Activated CD4-positive, alpha-beta memory T cell treated with anti-CD3 and anti-CD28 coated beads for 36 hours (primary cell): ENCODE measurements at regions not wholly inside any gene's neighbourhood (a gene's known extent, or its start where the extent isn't known, plus 50 kb on each side); places are given as distances from the start of the nearest gene placed in this dataset.
"Not testable (repeated sequence)": the region's sequence is repeated elsewhere in the genome, so short reads cannot be mapped to it uniquely, and the experiment has no call there.

ENCODE experiments used
- CTCF ChIA-PET: fragments of 350-600 bp; sonication (Branson Sonifier 250); formaldehyde crosslinking; loops from one replicate; lab custom pipeline; 2021; ENCODE audit warnings: antibody characterized with exemption, inconsistent platforms; lab: Charles Lee
- POLR2A ChIA-PET: fragments of 350-600 bp; sonication (Branson Sonifier 250); formaldehyde crosslinking; loops from one replicate; lab custom pipeline; 2021; ENCODE audit warnings: antibody characterized with exemption; lab: Charles Lee
- DNase-seq: peaks from one replicate; pipeline ENCODE4 v3.0.0-alpha.2; 2020
- H3K27ac Mint-ChIP-seq: one replicate; pipeline ENCODE4 v1.8.0; 2021; ENCODE audit warnings: mixed read lengths
- H3K27me3 Mint-ChIP-seq: one replicate; pipeline ENCODE4 v1.8.0; 2021; ENCODE audit warnings: mixed read lengths
- H3K36me3 Mint-ChIP-seq: one replicate; pipeline ENCODE4 v1.8.0; 2021; ENCODE audit warnings: mixed read lengths
- H3K4me1 Mint-ChIP-seq: one replicate; pipeline ENCODE4 v1.8.0; 2021; ENCODE audit warnings: low read depth, mixed read lengths
- H3K4me3 Mint-ChIP-seq: one replicate; pipeline ENCODE4 v1.8.0; 2021; ENCODE audit warnings: mild to moderate bottlenecking, mixed read lengths
- H3K9me3 Mint-ChIP-seq: one replicate; pipeline ENCODE4 v1.8.0; 2021; ENCODE audit warnings: mixed read lengths
- intact Hi-C: fragments of 100-400 bp; cut with micrococcal nuclease; formaldehyde crosslinking; loops from one replicate; pipeline ENCODE4 v1.15.1; 2023

GRCh38 chr12:87227162-87227561, 802.0 kb downstream of the C12orf50 start:
- Mint-ChIP-seq H3K27ac (no peak overlapping the region), H3K4me3 (no peak overlapping the region), H3K36me3 (no peaks in the 10 kb centered on the region), H3K27me3 (no peaks in the 10 kb centered on the region), H3K4me1 (no peaks in the 10 kb centered on the region), H3K9me3 (peaks cover 4% of the 10 kb centered on the region)
- no peak for DNase-seq
- ChIA-PET POLR2A (no interaction called here), CTCF (no interaction called here)
- intact Hi-C loops, result no loop called here

GRCh38 chr12:87217491-87217890, 811.7 kb downstream of the C12orf50 start:
- DNase-seq, result no peak
- Mint-ChIP-seq H3K27ac (no peak overlapping the region), H3K4me1 (no peaks in the 10 kb centered on the region), H3K9me3 (peaks cover 9% of the 10 kb centered on the region), H3K27me3 (no peaks in the 10 kb centered on the region), H3K36me3 (no peaks in the 10 kb centered on the region), H3K4me3 (no peak overlapping the region)
- intact Hi-C loops, result no loop called here
- POLR2A ChIA-PET, result no interaction called here
- CTCF ChIA-PET, result no interaction called here

- intact Hi-C loops, result no loop called here
- Mint-ChIP-seq H3K36me3 (no peaks in the 10 kb centered on the region), H3K9me3 (peaks cover 10% of the 10 kb centered on the region), H3K4me3 (no peak overlapping the region), H3K4me1 (no peaks in the 10 kb centered on the region), H3K27me3 (no peaks in the 10 kb centered on the region), H3K27ac (no peak overlapping the region)
- POLR2A ChIA-PET, result no interaction called here
- no peak for DNase-seq
- CTCF ChIA-PET, result no interaction called here
Observed at GRCh38 chr12:87216436-87216835, 812.8 kb downstream of the C12orf50 start.

DNA sequence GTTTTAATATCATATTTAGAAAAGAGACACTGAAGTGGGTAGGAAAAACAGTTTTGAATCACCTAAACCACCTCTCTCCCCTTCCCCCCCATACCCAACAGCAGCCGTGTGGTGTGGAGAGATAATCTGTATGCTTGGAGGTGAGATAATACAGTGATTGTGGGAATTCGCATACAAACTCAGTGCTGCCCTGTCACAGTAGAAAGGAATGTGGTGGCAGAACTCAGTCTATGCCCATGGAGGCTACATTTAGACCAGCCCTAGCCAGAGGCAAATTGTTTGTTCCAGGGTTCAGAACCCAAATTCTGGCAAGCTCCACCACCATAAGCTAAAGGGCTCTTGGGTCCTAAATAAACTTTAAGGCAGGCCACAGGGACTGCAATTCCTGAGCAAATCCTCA, 827.0 kb downstream of the C12orf50 start:
- ChIA-PET CTCF (no interaction called here), POLR2A (no interaction called here)
- Mint-ChIP-seq H3K27ac (no peak overlapping the region), H3K4me1 (no peaks in the 10 kb centered on the region), H3K9me3 (peaks cover 14% of the 10 kb centered on the region), H3K4me3 (no peak overlapping the region), H3K36me3 (no peaks in the 10 kb centered on the region), H3K27me3 (no peaks in the 10 kb centered on the region)
- DNase-seq, result no peak
- intact Hi-C loops, result no loop called here

DNA sequence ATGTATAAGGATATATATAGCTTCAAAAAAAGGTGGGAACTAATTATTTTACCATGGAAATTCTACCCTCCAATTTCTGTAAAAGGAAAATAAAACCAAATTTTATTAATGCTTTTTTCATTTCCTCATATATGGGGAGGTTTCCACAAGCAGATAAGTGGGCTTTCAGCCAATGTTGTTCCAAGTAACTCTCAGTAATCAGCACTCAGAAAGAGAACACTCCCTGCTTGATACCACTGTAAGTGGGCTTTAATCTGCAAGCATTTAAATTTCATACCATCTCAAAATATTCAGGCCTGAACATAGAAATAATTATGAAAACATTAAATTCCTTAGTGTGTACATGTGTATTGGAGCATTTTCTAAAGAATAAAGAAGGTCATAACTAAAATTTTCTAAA, 827.6 kb downstream of the C12orf50 start:
- Mint-ChIP-seq H3K9me3 (peaks cover 9% of the 10 kb centered on the region), H3K27ac (no peak overlapping the region), H3K27me3 (no peaks in the 10 kb centered on the region), H3K4me1 (no peaks in the 10 kb centered on the region), H3K4me3 (no peak overlapping the region), H3K36me3 (no peaks in the 10 kb centered on the region)
- intact Hi-C loops, result no loop called here
- ChIA-PET CTCF (no interaction called here), POLR2A (no interaction called here)
- DNase-seq, result no peak

- Mint-ChIP-seq H3K4me1 (no peaks in the 10 kb centered on the region), H3K27me3 (no peaks in the 10 kb centered on the region), H3K4me3 (no peak overlapping the region), H3K27ac (no peak overlapping the region), H3K36me3 (no peaks in the 10 kb centered on the region), H3K9me3 (peaks cover 8% of the 10 kb centered on the region)
- no peak for DNase-seq
- ChIA-PET CTCF (no interaction called here), POLR2A (no interaction called here)
- intact Hi-C loops, result no loop called here
Observed at GRCh38 chr12:87200289-87200979, 828.8 kb downstream of the C12orf50 start.

- Mint-ChIP-seq H3K4me1 (no peaks in the 10 kb centered on the region), H3K36me3 (no peaks in the 10 kb centered on the region), H3K9me3 (peaks cover 8% of the 10 kb centered on the region), H3K4me3 (no peak overlapping the region), H3K27ac (no peak overlapping the region), H3K27me3 (no peaks in the 10 kb centered on the region)
- no peak for DNase-seq
- ChIA-PET POLR2A (no interaction called here), CTCF (no interaction called here)
- intact Hi-C loops, result no loop called here
Observed at GRCh38 chr12:87198181-87198580, 831.0 kb downstream of the C12orf50 start.

- H3K4me1 Mint-ChIP-seq, result no peaks in the 10 kb centered on the region
- DNase-seq, result no peak
- ChIA-PET POLR2A (no interaction called here), CTCF (no interaction called here)
- no peaks in the 10 kb centered on the region for H3K36me3 Mint-ChIP-seq
- no peaks in the 10 kb centered on the region for H3K27me3 Mint-ChIP-seq
- peaks cover 7% of the 10 kb centered on the region for H3K9me3 Mint-ChIP-seq
- intact Hi-C loops, result no loop called here
- H3K4me3 Mint-ChIP-seq, result no peak overlapping the region
- H3K27ac Mint-ChIP-seq, result no peak overlapping the region
Observed at GRCh38 chr12:87196321-87196720, 832.9 kb downstream of the C12orf50 start.

- H3K27me3 Mint-ChIP-seq, intact Hi-C loops, DNase-seq, H3K4me1 Mint-ChIP-seq, POLR2A ChIA-PET, H3K27ac Mint-ChIP-seq, H3K4me3 Mint-ChIP-seq, H3K36me3 Mint-ChIP-seq, H3K9me3 Mint-ChIP-seq, CTCF ChIA-PET: not testable (repeated sequence)
Observed at GRCh38 chr12:87194389-87194788, 834.8 kb downstream of the C12orf50 start.

DNA sequence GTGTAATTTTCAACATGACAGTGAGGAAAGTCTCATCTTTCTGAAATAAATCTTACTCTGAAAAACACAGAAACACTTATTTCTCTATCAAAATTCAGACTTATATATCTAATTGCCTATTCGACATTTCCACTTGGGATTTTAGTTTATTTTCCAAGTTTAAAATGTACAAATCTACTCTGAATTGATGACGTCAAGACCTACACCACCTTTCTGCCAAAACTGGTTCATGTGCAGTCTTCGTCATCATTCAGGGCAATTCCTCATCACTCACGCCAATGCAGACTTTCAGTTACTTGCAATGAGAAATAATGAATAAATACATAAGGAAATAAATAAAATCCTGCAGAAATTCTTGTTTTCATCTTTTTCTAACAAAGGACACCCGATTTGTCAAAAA, 843.8 kb downstream of the C12orf50 start:
- no peak for DNase-seq
- no peaks in the 10 kb centered on the region for H3K36me3 Mint-ChIP-seq
- no peak overlapping the region for H3K27ac Mint-ChIP-seq
- ChIA-PET CTCF (no interaction called here), POLR2A (no interaction called here)
- no peaks in the 10 kb centered on the region for H3K27me3 Mint-ChIP-seq
- peaks cover 11% of the 10 kb centered on the region for H3K9me3 Mint-ChIP-seq
- intact Hi-C loops, result no loop called here
- H3K4me3 Mint-ChIP-seq, result no peak overlapping the region
- H3K4me1 Mint-ChIP-seq, result no peaks in the 10 kb centered on the region

GRCh38 chr12:87182696-87183233, 846.4 kb downstream of the C12orf50 start:
- Mint-ChIP-seq H3K4me3 (no peak overlapping the region), H3K36me3 (no peaks in the 10 kb centered on the region), H3K4me1 (no peaks in the 10 kb centered on the region), H3K27me3 (no peaks in the 10 kb centered on the region), H3K9me3 (peaks cover 11% of the 10 kb centered on the region), H3K27ac (no peak overlapping the region)
- intact Hi-C loops, result no loop called here
- ChIA-PET POLR2A (no interaction called here), CTCF (no interaction called here)
- no peak for DNase-seq

DNA sequence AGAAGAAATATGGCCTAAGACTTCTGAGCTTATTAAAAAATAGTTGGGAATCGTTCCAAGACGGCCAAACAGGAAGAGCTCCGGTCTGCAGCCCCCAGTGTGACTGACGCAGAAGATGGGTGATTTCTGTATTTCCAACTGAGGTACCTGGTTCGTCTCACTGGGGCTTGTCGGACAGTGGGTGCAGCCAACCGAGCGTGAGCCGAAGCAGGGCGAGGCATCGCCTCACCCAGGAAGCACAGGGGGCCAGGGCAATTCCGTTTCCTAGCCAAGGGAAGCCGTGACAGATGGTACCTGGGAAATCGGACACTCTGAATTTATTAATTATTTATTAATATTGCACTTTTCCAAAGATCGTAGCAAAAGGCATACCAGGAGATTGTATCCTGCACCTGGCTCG, 857.8 kb downstream of the C12orf50 start:
- peaks cover 2% of the 10 kb centered on the region for H3K36me3 Mint-ChIP-seq
- ChIA-PET POLR2A (no interaction called here), CTCF (no interaction called here)
- intact Hi-C loops, result no loop called here
- no peaks in the 10 kb centered on the region for H3K27me3 Mint-ChIP-seq
- no peak overlapping the region for H3K4me3 Mint-ChIP-seq
- DNase-seq, result no peak
- H3K9me3 Mint-ChIP-seq, result peaks cover 41% of the 10 kb centered on the region
- H3K27ac Mint-ChIP-seq, result no peak overlapping the region
- H3K4me1 Mint-ChIP-seq, result no peaks in the 10 kb centered on the region

GRCh38 chr12:87169010-87169409, 860.2 kb downstream of the C12orf50 start:
- H3K9me3 Mint-ChIP-seq, result peaks cover 43% of the 10 kb centered on the region
- no peaks in the 10 kb centered on the region for H3K27me3 Mint-ChIP-seq
- POLR2A ChIA-PET, result no interaction called here
- no peak overlapping the region for H3K4me3 Mint-ChIP-seq
- no peak overlapping the region for H3K27ac Mint-ChIP-seq
- no peaks in the 10 kb centered on the region for H3K4me1 Mint-ChIP-seq
- no peak for DNase-seq
- CTCF ChIA-PET, result no interaction called here
- H3K36me3 Mint-ChIP-seq, result peaks cover 2% of the 10 kb centered on the region
- intact Hi-C loops, result no loop called here
